Keratinocyte (primary cell): ENCODE measurements at regions not wholly inside any gene's neighbourhood (a gene's known extent, or its start where the extent isn't known, plus 50 kb on each side); places are given as distances from the start of the nearest gene placed in this dataset.

Experiments used
- CTCF ChIP-seq, 3 experiments: IDR thresholded peaks in 1 of 3; conservative IDR thresholded peaks in 1 of 3; optimal IDR thresholded peaks in 1 of 3; 2 replicates in 2 of 3; 3 replicates in 1 of 3; pipeline versions ENCODE3 to v1.5.1; 2011; ENCODE audit warnings: low read length in 3 of 3, mild to moderate bottlenecking in 3 of 3, moderate library complexity in 2 of 3, control low read depth in 1 of 3, inconsistent platforms in 1 of 3; ENCODE audit not compliant: insufficient read depth in 2 of 3; ENCODE audit errors: extremely low read depth in 1 of 3
- EZH2 ChIP-seq: IDR thresholded peaks from one replicate; pipeline ENCODE4 v1.6.1; 2012; ENCODE audit warnings: inconsistent platforms, mild to moderate bottlenecking, low read length, moderate library complexity

- TF ChIP-seq CTCF (optimal IDR thresholded peaks at IDR 0.05 in 1 of 3, IDR thresholded peaks at IDR 0.05 in 1 of 3, conservative IDR thresholded peaks at IDR 0.05 in 1 of 3; ENCODE audit: extremely low read depth in 1 of 3, insufficient read depth in 2 of 3, low read length in 3 of 3) (no peak), EZH2 (no peak)
These were observed 58.6 kb upstream of the VPREB1 start for GRCh38 chr22:22185844-22186499.
